Cardiac muscle cell (in vitro differentiated cells and primary cell): ENCODE measurements at regions not wholly inside any gene's neighbourhood (a gene's known extent, or its start where the extent isn't known, plus 50 kb on each side); places are given as distances from the start of the nearest gene placed in this dataset.

Experiments
- DNase-seq, 2 donors: peaks; one replicate each; pipeline versions ENCODE4 v3.0.0 to v3.0.0-alpha.2; 2010 to 2017; ENCODE audit warnings: low read depth in 1 of 2, low spot score in 1 of 2
- H3K27ac ChIP-seq: fragments of 200-600 bp; sonication (generic); 2 replicates; pipeline ENCODE4 v1.5.1; 2016
- H3K27me3 ChIP-seq: fragments of 200-600 bp; sonication (generic); 2 replicates; pipeline ENCODE4 v1.6.0; 2016; ENCODE audit warnings: control low read depth
- H3K36me3 ChIP-seq: fragments of 200-600 bp; sonication (generic); 2 replicates; pipeline ENCODE4 v1.5.1; 2016; ENCODE audit warnings: control low read depth
- H3K4me1 ChIP-seq: fragments of 200-600 bp; sonication (generic); 2 replicates; pipeline ENCODE4 v1.8.1; 2017; ENCODE audit warnings: low read depth, mild to moderate bottlenecking, mixed run types
- H3K4me3 ChIP-seq: fragments of 200-600 bp; sonication (generic); 2 replicates; pipeline ENCODE4 v1.5.1; 2016; ENCODE audit warnings: mild to moderate bottlenecking
- H3K9me3 ChIP-seq: fragments of 200-600 bp; sonication (generic); 2 replicates; pipeline ENCODE4 v1.5.1; 2017; ENCODE audit warnings: low read depth, mild to moderate bottlenecking, control low read depth
- TF ChIP-seq, protein P1 (sequence below): IDR thresholded peaks from 2 replicates; pipeline ENCODE4 v1.5.1; 2012; ENCODE audit warnings: low read depth, mild to moderate bottlenecking, low read length

DNA sequence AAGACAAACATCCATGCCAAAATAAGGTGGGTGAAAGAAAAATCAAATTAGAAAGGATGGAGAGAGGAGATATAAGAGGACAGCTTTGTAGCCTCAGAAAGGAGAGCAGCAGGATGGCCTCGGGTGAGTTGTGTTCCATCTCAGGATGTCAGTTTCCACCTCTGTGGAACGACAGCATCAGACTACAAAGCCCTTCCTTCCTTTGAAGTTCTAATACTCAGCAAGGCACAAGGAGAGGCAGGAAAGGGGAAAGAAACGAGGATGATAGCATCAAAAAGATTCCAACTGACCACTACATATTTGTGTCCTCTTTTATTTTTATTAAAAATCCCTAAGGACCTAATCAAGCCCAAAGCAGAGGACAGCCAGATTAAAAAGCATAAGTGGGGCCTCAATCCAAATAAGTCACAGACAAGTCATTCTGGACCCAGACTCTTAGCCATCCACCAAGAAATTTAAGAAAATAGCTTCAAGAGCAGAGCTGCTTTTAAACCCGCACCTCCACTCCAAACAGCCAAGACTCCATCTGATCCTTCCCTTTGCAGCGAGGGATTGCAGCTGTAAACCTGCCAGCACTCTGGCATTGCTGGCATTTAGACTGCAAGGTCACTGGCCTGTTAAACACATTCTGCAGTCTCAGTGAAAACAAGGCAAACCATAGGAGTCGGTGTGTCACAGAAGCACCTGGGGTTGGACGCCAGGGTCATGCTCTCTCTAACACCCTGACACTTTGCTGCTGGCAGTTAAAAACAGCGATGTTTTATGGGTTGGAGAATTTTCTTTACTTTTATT, 314.5 kb upstream of the CHAC2 start:
- peaks cover 14% of the 10 kb centered on the region for H3K4me1 ChIP-seq

DNA sequence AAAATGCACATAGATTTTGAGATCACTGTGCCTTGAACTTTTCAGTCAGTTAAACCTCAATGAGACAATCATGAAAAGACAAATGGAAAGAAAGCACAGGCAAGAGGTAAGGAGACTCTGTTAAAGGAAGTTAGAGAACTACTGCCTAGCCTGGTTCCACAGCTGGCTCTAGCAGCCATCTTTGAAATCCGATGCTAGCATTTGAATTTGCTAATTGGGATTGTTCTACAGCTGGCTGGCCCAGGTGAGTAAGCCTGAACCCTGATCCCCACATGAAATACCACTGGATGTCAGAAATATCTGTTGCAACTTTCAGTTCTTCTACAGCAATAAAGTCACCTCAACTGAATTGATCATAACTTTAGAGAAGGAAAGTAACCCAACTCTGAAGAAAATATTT, 315.2 kb upstream of the CHAC2 start:
- H3K27me3 ChIP-seq: no peaks in the 10 kb centered on the region
- H3K4me1 ChIP-seq: peaks cover 14% of the 10 kb centered on the region
- TF ChIP-seq, protein P1, sequence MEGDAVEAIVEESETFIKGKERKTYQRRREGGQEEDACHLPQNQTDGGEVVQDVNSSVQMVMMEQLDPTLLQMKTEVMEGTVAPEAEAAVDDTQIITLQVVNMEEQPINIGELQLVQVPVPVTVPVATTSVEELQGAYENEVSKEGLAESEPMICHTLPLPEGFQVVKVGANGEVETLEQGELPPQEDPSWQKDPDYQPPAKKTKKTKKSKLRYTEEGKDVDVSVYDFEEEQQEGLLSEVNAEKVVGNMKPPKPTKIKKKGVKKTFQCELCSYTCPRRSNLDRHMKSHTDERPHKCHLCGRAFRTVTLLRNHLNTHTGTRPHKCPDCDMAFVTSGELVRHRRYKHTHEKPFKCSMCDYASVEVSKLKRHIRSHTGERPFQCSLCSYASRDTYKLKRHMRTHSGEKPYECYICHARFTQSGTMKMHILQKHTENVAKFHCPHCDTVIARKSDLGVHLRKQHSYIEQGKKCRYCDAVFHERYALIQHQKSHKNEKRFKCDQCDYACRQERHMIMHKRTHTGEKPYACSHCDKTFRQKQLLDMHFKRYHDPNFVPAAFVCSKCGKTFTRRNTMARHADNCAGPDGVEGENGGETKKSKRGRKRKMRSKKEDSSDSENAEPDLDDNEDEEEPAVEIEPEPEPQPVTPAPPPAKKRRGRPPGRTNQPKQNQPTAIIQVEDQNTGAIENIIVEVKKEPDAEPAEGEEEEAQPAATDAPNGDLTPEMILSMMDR: no peak
- H3K4me3 ChIP-seq: no peak overlapping the region
- no peaks in the 10 kb centered on the region for H3K36me3 ChIP-seq
- H3K9me3 ChIP-seq: no peaks in the 10 kb centered on the region
- no peak for DNase-seq
- peak overlapping the region; percentile 56 for H3K27ac ChIP-seq

More for the DNA sequence above, 314.5 kb upstream of the CHAC2 start:
- H3K4me3 ChIP-seq: no peak overlapping the region
- DNase-seq: peak in 1 of 2 donors; percentile 60
- no peaks in the 10 kb centered on the region for H3K27me3 ChIP-seq
- no peaks in the 10 kb centered on the region for H3K36me3 ChIP-seq
- TF ChIP-seq, protein P1: no peak
- peak overlapping the region; percentile 56 for H3K27ac ChIP-seq
- no peaks in the 10 kb centered on the region for H3K9me3 ChIP-seq

DNA sequence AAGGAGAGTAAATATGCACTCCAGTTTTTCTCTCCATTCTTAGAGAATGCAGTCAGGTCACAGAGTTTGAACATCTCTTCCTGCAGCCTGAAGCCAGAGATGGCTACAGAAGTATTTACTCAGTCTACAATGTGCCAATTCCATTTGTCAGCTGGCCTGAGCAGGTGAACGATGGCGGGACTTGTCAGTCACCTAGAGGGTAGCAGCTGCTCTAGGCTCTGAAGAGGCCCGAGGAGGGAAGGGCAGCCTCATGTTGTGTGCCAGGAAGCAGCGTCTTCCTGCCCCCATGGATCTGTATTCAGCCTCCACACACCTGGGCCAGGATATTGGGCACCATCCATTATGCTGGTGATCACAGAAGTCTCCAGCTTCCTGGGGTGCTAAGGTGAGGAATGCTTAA, 316.7 kb upstream of the CHAC2 start:
- TF ChIP-seq, protein P1: no peak
- DNase-seq: no peak

DNA sequence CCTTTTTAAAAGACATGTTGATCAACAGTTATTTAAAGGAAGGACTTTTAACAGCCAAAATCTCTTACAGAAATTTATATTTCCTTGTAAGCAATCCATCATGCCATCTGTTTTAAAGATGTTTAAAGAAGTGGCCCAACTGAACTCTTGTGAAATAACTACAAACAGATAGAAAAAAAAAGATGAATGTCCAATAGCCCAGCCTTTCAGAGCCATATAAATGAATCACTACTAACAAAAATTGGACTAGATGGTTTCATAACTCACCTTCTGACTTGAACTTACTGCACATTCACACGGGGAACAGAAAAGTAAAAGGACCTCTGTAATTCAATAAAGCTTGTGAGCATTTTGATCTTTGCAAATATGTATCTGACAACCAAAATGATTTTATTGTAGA, 319.0 kb upstream of the CHAC2 start:
- TF ChIP-seq, protein P1: no peak
- peak in 1 of 2 donors; percentile 4 for DNase-seq
- no peaks in the 10 kb centered on the region for H3K36me3 ChIP-seq
- no peaks in the 10 kb centered on the region for H3K9me3 ChIP-seq
- H3K4me3 ChIP-seq: no peak overlapping the region
- H3K27me3 ChIP-seq: no peaks in the 10 kb centered on the region
- H3K27ac ChIP-seq: no peak overlapping the region
- H3K4me1 ChIP-seq: peaks cover 16% of the 10 kb centered on the region

More for the DNA sequence above, 316.7 kb upstream of the CHAC2 start:
- Histone ChIP-seq H3K4me1 (peaks cover 14% of the 10 kb centered on the region), H3K9me3 (no peaks in the 10 kb centered on the region), H3K27me3 (no peaks in the 10 kb centered on the region), H3K27ac (no peak overlapping the region), H3K4me3 (no peak overlapping the region), H3K36me3 (no peaks in the 10 kb centered on the region)

DNA sequence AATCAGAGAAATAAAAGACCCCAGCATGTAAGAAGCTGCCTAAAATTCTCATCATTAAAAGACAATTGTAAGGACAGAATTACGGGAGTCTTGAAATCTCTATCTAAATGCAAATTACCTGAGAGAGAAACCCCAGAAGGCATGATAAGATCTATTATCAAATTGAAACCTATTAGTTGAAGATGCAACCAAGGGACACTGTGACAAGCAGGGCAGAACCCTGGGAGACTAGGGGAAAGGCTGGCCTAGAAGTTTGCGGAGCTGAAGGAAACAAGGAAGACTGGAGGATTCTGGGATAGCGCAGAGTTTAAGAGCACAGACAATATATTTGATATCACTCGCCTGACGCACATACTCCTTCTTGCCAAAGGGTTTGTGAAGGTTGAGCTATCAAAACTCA, 319.5 kb upstream of the CHAC2 start:
- peaks cover 11% of the 10 kb centered on the region for H3K4me1 ChIP-seq
- H3K27ac ChIP-seq: no peak overlapping the region
- H3K27me3 ChIP-seq: no peaks in the 10 kb centered on the region
- H3K4me3 ChIP-seq: no peak overlapping the region
- DNase-seq: no peak
- no peaks in the 10 kb centered on the region for H3K9me3 ChIP-seq
- no peaks in the 10 kb centered on the region for H3K36me3 ChIP-seq
- TF ChIP-seq, protein P1: no peak
